ENCODE measurements at regions not wholly inside any gene's neighbourhood (a gene's known extent, or its start where the extent isn't known, plus 50 kb on each side); places are given as distances from the start of the nearest gene placed in this dataset.
"Not testable (repeated sequence)": the region's sequence is repeated elsewhere in the genome, so short reads cannot be mapped to it uniquely, and the experiment has no call there.

DNA sequence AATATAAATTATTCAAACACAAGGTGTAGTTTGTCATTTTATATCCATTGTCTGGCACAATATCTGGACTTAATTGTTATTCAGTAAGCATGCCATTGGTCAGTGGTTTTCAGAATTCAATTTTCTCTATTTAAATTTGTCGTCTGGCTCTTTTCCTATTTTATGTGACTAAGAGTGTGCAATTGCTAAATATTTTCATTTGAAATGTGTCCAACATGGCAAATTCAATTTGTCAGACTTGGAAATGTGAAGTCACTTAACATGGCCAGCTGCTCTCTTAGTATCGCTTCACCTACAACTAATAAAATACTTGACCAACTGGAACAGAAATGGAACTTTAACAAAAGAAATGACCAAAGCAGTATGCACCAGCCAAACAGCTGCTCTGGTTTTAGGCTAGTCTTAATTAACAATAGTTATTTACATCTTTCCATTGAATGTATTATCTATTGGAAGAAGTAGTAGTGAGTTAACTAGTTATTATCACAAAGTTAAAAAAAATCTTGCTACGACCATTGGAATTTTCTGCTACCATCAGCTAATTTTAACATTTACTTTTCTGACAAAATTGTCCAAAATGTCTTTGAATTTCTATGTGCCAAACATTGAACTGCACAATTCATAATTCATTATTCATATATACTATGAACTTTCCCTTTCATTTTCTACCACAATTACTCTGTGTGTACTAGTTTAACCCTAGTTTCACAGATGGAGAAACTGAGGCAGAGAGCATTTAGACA lies 720.7 kb upstream of the FAM174A start:
- ATAC-seq (no peak), DNase-seq (no peak)
- intact Hi-C loops (cut with micrococcal nuclease), result no loop called here

DNA sequence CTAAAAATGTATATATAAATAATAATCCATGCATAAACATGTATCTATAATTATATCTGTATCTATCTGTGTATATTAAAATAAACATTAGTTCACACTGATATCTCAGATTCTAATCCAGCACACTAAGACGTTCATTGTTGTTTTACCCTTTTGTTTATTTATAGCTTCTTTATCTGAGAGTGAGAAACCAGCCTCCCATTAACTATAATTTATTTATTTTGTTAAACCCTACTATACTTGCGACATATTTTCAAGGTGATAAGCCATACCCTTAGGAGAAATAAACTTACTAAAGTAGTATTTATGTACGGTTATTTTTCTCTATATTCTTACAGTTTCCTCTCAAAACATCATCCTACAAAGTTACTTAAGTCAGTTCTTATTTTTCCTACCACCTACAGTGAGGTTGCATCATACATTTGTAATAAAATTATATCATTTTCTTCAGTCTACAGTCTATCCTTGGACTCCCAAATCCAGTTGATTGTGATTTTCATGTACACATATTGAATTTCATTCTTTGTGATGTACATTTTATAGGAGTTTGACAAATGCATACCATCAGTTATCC lies 726.4 kb upstream of the FAM174A start:
- intact Hi-C loops (cut with micrococcal nuclease), result no loop called here
- ATAC-seq, result no peak
- no peak for DNase-seq

DNA sequence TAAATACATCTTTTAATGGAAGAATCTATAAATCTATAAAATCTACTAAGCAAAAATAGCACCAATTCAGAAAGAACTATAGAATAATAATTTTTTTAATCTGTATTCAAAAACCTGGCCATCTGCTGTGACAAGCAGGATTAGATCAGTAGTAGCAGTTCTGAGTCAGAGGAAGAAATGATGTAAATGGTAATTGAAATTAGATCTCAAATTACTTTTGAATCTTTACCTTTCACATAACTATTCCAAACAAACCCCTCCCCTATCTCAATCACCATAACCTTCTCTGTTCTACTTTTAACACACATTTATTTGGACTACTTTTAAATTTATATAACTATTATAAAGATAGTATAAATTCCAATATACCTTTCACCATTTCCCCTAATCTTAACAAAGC lies 727.8 kb upstream of the FAM174A start:
- intact Hi-C loops (cut with micrococcal nuclease), result no loop called here
- DNase-seq, result no peak
- ATAC-seq, result no peak

DNA sequence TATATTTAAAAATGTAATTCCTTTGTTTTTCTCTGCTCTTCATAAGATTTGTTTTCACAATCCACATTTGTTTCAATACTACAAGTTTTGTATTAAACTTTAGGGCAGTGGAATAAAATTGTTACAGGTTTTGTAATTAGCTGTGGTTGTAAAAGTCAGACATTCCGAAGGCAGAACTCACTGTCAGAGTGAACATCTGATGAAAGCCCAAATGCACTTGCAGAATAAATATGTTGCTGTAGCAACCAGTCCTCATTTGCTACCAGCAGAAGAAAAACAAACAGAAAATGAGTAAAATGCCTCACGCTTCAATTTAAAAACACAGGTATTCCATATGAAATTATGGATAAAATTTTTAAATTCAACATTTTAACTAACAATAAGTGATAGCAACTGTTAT lies 740.1 kb upstream of the FAM174A start:
- ATAC-seq (no peak), DNase-seq (no peak)
- intact Hi-C loops (cut with micrococcal nuclease), result no loop called here

DNA sequence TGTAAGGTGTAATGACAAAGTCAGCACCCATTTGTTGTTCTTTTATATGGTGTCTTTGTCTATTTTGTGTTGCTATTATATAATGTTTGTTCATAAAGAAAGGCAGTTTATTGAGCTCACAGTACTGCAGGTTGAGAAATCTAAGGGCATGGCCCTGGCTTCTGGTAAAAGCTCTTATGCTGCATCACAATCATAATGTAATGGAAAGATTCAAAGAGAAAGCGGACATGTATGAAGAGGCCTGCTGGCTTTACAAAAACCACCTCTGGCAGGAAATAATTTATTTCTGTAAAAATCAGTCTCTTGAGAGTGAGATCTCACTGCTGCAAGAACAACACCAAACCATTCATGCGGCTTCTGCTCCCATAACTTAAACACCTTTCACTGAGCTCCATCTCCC lies 746.7 kb upstream of the FAM174A start:
- intact Hi-C loops (cut with micrococcal nuclease), result no loop called here
- DNase-seq (no peak), ATAC-seq (no peak)

DNA sequence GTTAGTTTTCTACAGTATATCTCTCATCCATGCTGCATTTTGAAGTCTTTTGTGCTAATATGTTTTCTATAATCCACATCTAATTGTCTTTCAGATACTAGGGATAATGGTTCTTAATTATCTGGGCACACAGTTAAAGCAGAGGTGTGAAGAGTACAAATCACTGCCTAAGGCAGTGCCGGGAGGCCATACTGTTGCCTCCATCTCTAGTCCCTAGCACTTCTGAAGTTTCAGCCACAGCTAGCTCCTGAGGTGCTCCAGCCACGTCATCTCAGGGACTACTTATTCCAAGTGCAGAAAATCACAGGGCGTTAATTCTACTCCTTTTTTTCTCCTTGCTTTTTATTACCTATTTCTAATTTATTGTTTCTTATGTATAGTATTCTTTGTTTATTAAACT lies 760.0 kb upstream of the FAM174A start:
- ATAC-seq, result no peak
- DNase-seq, result no peak
- intact Hi-C loops (cut with micrococcal nuclease), result no loop called here

DNA sequence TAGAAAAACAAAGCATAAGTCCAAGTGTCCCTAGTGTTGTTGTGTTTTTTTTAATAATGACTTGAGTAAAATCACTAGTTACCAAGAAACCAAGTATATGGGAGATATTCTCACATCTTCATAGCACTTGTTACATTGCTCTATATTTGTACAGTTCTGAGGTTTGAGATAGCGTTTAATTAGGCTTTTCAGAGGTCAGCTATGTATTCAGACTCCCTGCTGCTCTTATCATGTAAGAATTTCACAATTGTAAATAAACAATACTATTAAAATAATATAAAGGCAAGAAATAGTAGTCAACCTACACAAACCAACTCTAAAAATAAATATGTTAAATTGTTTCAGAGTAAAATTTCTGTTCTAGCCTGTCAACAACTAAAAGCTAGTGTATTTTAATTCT lies 761.9 kb upstream of the FAM174A start:
- DNase-seq (no peak), ATAC-seq (no peak)
- intact Hi-C loops (cut with micrococcal nuclease), result no loop called here

DNA sequence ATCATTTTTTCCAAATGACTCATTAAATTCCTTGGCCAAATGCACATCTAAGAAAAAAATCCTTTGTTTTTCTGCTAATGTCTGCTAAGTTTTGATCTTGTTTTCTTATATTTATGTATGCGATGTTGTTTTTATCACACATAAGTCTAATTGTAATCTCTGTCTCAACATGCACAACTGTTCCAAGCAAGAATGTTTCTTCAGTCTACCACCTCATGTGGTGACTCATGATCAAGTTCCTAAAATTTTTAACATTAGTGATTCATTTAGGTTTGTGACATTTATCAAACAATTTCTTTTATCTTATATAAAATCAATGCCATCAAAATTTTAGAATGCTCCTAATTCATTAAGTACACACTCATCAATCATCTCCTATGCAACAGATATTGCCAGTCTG lies 763.9 kb upstream of the FAM174A start:
- DNase-seq (no peak), ATAC-seq (no peak)
- intact Hi-C loops (cut with micrococcal nuclease), result no loop called here

DNA sequence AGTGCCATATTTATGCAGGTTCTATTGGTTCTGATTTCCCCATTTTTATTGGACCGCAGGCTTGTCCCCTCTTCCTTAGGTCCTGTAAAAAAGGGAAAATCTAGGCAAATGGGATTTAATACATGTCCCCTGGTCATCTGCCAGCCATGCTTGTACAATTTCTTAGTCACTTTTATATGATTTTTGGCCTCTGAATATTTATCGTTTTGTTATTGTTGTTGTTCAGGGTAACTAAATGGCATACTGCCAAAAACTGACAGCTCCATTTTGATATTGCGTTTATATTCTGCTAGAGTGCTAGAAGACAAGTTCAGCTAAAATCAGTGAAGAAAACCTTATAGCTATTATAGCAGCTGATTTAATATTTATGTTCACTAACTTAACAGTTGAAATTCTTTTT lies 770.2 kb upstream of the FAM174A start:
- intact Hi-C loops (cut with micrococcal nuclease), result no loop called here
- ATAC-seq (no peak), DNase-seq (no peak)

DNA sequence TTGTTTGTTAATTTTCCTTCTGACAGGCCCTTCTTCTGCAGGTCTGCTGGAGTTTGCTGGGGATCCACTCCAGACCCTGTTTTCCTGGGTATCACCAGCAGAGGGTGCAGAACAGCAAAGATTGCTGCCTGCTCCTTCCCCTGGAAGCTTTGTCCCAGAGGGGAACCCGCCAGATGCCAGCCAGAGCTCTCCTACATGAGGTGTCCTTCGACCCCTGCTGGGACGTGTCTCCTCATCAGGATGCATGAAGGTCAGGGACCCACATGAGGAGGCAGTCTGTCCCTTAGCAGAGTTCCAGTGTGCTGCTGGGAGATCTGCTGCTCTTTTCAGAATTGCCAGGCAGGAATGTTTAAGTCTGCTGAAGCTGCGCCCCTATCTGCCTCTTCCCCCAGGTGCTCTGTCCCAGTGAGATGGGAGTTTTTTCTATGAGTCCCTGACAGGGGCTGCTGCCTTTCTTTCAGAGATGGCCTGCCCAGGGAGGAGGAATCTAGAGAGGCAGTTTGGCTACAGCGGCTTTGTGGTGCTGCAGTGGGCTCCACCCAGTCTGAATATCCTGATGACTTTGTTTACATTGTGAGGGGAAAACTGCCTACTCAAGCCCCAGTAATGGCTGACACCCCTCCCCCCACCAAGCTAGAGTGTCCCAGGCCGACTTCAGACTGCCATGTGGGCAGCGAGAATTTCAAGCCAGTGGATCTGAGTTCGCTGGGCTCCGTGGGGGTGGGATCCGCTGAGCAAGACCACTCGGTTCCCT lies 772.0 kb upstream of the FAM174A start:
- no peak for ATAC-seq
- intact Hi-C loops (cut with micrococcal nuclease), result no loop called here
- DNase-seq, result no peak

DNA sequence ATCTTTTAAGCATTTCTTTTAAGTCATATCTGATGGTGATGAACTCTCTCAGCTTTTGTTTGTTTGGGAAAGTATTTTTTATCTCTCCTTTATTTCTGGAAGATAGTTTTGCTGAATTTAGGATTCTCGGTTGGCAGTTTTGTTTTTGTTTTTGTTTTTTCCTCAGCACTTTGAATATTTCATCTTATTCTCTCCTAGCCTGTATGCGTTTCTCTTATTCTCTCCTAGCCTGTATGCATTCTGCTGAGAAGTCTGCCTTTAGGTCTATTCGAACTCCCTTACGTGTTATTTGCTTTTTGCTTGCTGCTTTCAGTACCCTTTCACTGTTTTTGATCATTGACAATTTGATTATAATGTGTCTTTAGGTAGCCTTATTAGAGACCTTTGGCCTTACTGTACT lies 787.8 kb upstream of the FAM174A start:
- no peak for DNase-seq
- ATAC-seq, result no peak
- intact Hi-C loops (cut with micrococcal nuclease), result no loop called here

DNA sequence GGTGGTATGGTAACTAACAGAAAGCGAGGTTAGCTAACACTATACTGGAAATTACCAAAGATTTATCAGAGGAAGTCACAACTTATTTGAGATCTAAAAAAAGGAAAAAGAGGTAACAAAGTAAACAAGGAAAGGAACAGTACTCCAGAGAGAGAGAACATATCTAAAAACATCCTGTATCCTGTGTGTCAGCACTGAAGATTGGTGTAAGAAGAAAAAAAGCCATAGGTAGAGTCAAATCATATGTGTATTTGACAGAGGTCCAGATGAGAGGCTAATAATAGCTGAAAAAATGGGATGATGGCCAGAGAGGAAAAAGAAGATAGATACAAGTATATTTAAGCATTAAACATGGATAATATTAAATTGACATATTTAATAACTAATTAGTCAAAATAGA lies 802.0 kb upstream of the FAM174A start:
- DNase-seq, ATAC-seq: not testable (repeated sequence)

DNA sequence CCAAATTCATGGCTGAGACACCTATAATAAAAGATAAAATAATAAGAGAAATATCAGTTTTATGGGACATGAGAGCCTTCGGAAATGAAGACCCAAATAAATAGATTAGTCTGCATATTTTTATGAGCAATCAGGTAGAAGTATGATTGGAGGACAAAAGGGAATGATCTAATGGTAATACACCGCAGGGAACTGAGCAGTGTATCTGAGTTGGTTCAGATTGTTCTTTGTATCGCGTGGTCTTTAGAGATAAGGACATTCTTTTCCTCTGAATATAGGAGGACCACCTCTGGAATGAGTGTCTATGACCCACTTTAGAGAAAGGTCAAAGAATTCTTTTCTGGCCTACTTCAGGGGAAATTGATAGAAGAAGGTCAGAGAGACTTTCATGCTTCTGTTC lies 801.8 kb upstream of the CHD1 start:
- DNase-seq; ATAC-seq; intact Hi-C loops (cut with micrococcal nuclease): not testable (repeated sequence)

More for the DNA sequence above, 802.0 kb upstream of the FAM174A start:
- intact Hi-C loops (cut with micrococcal nuclease), result not testable (repeated sequence)

DNA sequence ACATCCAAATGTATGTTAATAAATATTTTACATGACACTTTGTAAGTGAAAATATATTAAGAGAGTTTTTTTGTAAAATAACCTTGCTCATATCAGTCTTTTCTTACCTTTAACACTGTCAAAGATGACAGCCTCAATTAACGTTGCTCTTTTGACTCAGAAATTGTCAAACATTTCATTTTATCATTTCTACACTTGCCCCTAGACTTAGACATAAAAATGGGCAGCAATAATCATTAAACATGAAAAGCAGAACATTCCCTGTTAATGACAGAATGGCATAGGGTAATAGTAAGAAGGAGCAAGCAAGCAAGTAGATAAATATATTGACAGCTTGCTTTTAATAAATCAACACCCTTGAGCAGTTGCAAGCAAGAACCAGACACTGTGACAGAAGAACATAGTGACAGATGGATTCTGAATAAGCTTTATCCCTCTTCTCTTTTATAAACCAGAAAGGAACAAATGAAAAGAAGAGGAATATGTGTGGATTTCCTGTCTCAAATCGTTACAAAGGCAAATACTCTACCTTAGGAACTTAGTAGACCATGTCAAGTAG lies 796.0 kb upstream of the CHD1 start:
- ATAC-seq (no peak), DNase-seq (no peak)
- intact Hi-C loops (cut with micrococcal nuclease), result no loop called here

DNA sequence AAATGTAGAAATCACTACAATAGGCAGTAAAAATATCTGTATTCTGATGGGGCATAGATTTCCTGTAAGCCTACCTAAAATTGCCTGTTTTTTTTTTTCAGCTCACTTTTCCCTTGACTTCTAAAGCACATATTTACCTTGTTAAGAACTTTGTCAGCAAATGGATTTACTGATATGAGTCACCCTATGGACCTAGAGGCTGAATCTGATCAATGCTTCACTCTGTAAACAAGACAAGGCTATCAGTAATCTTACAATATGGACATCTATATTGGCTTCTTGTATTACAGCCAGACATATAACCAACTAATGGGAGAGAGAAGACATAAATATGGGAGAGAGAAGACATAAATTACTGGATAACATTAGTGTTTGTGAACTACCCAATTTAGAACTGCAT lies 792.7 kb upstream of the CHD1 start:
- no peak for ATAC-seq
- no peak for DNase-seq
- intact Hi-C loops (cut with micrococcal nuclease), result no loop called here

DNA sequence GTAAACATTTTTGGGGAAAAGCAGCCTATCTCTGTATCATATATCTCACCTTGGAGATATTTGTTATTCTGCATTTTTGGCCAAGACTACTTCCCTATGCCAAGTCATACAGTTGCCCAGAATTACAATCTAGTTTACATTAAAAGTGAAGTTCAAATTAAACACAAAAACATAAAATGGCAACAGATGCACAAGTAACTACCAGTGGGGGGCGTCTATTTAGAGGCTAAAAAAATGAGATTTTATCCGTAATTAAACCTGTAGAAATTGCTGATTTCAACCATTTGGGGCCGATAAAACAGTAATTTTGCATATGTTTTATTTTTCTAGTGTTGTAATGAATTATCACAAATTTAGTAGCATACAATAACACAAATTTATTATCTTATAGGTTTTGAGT lies 787.1 kb upstream of the CHD1 start:
- intact Hi-C loops (cut with micrococcal nuclease), result no loop called here
- ATAC-seq (no peak), DNase-seq (no peak)

DNA sequence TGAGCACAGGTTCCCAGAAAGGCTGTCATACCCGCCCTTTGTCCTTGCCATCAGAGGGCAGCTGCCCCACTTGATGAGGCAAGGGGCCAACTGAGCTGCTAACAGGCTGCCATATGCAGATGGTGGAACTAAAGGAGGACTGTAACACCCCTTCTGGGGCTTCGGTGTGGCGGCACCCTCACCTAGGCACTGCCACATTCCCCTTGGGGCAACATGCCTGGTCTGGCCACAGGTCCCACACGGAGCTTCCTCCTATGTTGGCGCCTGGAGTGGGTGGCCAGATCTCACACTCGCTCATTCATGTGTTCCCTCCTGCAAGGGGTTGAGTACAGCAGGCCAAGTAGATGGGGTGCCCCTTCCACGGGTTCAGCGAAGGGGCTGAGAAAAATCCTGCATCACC lies 777.4 kb upstream of the CHD1 start:
- DNase-seq, result no peak
- no peak for ATAC-seq
- intact Hi-C loops (cut with micrococcal nuclease), result no loop called here

DNA sequence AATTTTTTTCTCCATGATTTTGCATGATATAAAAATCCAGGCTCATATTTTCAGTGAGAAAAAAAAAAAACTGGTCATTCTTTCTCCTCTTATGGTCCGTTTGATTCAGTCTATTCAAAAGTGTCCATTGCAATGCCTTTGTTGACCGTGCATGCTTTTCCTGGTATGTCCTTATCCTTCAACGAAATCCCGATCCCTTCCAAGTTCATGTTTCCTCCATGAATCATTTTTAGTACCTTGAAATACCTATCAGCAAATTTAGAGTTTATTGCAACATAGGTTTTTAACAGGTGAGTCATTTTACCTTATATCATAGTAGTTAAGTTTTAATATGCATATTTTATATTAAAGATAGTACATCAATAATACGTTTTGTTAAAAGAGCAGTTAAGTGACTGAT lies 773.8 kb upstream of the CHD1 start:
- ATAC-seq (no peak), DNase-seq (no peak)
- intact Hi-C loops (cut with micrococcal nuclease), result no loop called here

DNA sequence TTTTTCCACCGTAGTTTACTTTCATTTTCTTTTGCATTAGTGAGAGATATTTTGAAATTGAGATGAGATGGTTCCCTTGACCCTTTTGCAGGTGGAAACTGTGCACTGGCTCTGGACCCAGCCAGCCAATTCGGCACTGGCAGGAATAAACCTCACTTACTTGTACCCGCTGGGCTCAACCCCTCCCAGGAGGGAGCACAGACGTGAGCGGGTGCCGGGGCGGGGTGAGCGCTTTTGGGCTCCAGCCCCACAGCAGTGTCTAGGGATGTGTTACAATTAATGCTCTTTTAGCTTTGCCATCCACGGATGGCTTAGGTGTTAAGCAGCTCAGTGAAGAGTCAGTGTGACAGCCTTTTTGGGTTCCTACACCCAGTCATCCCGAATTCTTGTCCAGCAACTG lies 766.1 kb upstream of the CHD1 start:
- intact Hi-C loops (cut with micrococcal nuclease), result no loop called here
- no peak for DNase-seq

DNA sequence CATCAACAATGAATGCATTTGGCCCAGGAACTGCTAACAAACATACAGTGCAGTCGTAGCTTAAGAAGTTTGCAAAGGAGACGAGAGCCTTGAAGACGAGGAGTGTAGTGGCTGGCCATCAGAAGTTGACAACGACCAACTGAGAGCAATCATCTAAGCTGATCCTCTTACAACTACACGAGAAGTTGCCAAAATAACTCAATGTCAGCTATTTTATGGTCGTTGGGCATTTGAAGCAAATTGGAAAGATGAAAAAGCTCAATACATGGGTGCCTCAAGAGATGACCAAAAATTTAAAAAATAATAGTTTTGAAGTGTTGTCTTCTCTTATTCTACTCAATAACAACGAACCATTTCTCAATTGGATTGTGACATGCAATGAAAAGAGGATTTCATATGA lies 757.7 kb upstream of the CHD1 start:
- intact Hi-C loops (cut with micrococcal nuclease), result no loop called here
- no peak for ATAC-seq
- DNase-seq, result no peak

More for the DNA sequence above, 766.1 kb upstream of the CHD1 start:
- ATAC-seq, result no peak

Data from left ventricle myocardium superior (tissue), 1 donor.